ENCODE measurements at regions not wholly inside any gene's neighbourhood (a gene's known extent, or its start where the extent isn't known, plus 50 kb on each side); places are given as distances from the start of the nearest gene placed in this dataset.
A peak's percentile ranks its signal among the peaks of the same experiment; 100 is the strongest.
"Not testable (repeated sequence)": the region's sequence is repeated elsewhere in the genome, so short reads cannot be mapped to it uniquely, and the experiment has no call there.

DNA sequence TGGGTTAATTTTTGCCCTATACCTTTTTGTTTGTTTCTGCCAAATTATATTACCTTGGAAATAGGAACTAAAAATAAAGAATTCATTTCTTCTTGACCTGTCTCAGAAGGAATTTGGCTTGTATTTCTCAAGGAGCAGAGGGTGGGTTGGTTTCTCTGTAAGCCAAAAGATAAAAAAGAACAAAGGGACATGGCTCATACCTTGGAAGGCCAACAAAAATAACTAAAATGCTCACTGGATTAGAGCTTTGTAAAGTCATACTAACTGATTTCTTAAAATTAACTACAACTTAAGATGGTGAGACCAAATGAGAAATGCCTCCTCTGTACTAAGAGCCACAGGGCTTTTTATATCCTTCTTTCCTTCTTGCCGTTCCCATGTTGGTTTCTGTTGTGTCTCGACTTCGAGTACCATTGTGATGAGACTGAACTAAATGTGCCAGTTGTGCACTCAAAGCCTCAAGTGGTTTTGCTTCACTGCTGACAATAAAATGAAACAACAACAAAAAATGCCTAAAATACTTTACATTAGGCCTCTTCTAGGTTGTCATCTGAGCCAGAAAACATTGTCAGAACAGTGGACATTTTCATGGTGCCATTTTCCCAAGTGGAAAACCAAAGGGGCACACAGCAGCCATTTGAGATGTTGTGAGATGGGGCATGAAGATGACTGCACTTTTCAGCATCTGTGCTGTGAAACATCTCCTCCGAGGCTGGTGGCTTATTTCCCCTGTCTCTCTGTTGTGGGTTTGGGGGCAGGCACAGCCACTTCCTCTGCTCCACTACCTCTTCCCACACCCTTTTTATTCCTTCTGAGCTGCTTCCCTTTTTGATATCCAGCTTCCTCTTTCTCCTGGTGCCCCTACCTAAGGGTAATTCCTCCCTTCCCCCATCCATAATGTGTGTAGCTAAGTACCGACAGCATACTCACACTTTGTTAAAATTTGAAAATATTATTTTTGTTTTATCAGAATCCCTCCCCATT lies 51.8 kb upstream of the AGR3 start:
- H3K9me3 Mint-ChIP-seq: no peaks in the 10 kb centered on the region
- H3K4me1 Mint-ChIP-seq: peaks cover 31% of the 10 kb centered on the region
- peak; percentile 54 for ATAC-seq
- H3K27me3 Mint-ChIP-seq: peaks cover 7% of the 10 kb centered on the region
- H3K4me3 Mint-ChIP-seq: peak overlapping the region; percentile 24
- no peak overlapping the region for H3K27ac Mint-ChIP-seq
- no peaks in the 10 kb centered on the region for H3K36me3 Mint-ChIP-seq

- no peak overlapping the region for H3K27ac Mint-ChIP-seq
- no peak for ATAC-seq
- no peaks in the 10 kb centered on the region for H3K9me3 Mint-ChIP-seq
- no peaks in the 10 kb centered on the region for H3K36me3 Mint-ChIP-seq
- H3K27me3 Mint-ChIP-seq: no peaks in the 10 kb centered on the region
- no peak overlapping the region for H3K4me3 Mint-ChIP-seq
- peaks cover 19% of the 10 kb centered on the region for H3K4me1 Mint-ChIP-seq
These were observed 53.0 kb upstream of the AGR3 start for GRCh38 chr7:16934722-16935340.

GRCh38 chr7:16935341-16935735 lies 53.6 kb upstream of the AGR3 start:
- ATAC-seq: no peak
- H3K9me3 Mint-ChIP-seq: no peaks in the 10 kb centered on the region
- peaks cover 14% of the 10 kb centered on the region for H3K4me1 Mint-ChIP-seq
- H3K27me3 Mint-ChIP-seq: no peaks in the 10 kb centered on the region
- H3K4me3 Mint-ChIP-seq: no peak overlapping the region
- no peaks in the 10 kb centered on the region for H3K36me3 Mint-ChIP-seq
- H3K27ac Mint-ChIP-seq: no peak overlapping the region

GRCh38 chr7:16936626-16937422 lies 55.0 kb upstream of the AGR3 start:
- ATAC-seq: no peak
- Mint-ChIP-seq H3K36me3 (no peaks in the 10 kb centered on the region), H3K4me3 (no peak overlapping the region), H3K27ac (no peak overlapping the region), H3K9me3 (no peaks in the 10 kb centered on the region), H3K4me1 (peaks cover 14% of the 10 kb centered on the region), H3K27me3 (no peaks in the 10 kb centered on the region)

GRCh38 chr7:16939161-16939560 lies 57.4 kb upstream of the AGR3 start:
- ATAC-seq: no peak
- H3K27me3 Mint-ChIP-seq: no peaks in the 10 kb centered on the region
- no peaks in the 10 kb centered on the region for H3K9me3 Mint-ChIP-seq
- no peak overlapping the region for H3K4me3 Mint-ChIP-seq
- H3K27ac Mint-ChIP-seq: no peak overlapping the region
- no peaks in the 10 kb centered on the region for H3K36me3 Mint-ChIP-seq
- peaks cover 4% of the 10 kb centered on the region for H3K4me1 Mint-ChIP-seq

- Mint-ChIP-seq H3K27ac (no peak overlapping the region), H3K36me3 (no peaks in the 10 kb centered on the region), H3K4me3 (no peak overlapping the region), H3K9me3 (no peaks in the 10 kb centered on the region), H3K4me1 (no peaks in the 10 kb centered on the region), H3K27me3 (no peaks in the 10 kb centered on the region)
- no peak for ATAC-seq
These were observed 59.0 kb upstream of the AGR3 start for GRCh38 chr7:16940776-16941175.

GRCh38 chr7:16942929-16943509 lies 61.2 kb upstream of the AGR3 start:
- H3K36me3 Mint-ChIP-seq: peaks cover 9% of the 10 kb centered on the region
- peak; percentile 51 for ATAC-seq
- no peak overlapping the region for H3K4me3 Mint-ChIP-seq
- no peak overlapping the region for H3K27ac Mint-ChIP-seq
- H3K9me3 Mint-ChIP-seq: peaks cover 6% of the 10 kb centered on the region
- H3K27me3 Mint-ChIP-seq: no peaks in the 10 kb centered on the region
- H3K4me1 Mint-ChIP-seq: no peaks in the 10 kb centered on the region

- H3K27me3 Mint-ChIP-seq: no peaks in the 10 kb centered on the region
- H3K9me3 Mint-ChIP-seq: peaks cover 16% of the 10 kb centered on the region
- H3K4me1 Mint-ChIP-seq: no peaks in the 10 kb centered on the region
- H3K4me3 Mint-ChIP-seq: no peak overlapping the region
- H3K27ac Mint-ChIP-seq: no peak overlapping the region
- H3K36me3 Mint-ChIP-seq: peaks cover 20% of the 10 kb centered on the region
- ATAC-seq: no peak
These were observed 63.2 kb upstream of the AGR3 start for GRCh38 chr7:16944936-16945335.

GRCh38 chr7:16945372-16945771 lies 63.6 kb upstream of the AGR3 start:
- no peak for ATAC-seq

GRCh38 chr7:16948110-16948509 lies 66.3 kb upstream of the AGR3 start:
- H3K36me3 Mint-ChIP-seq: peaks cover 20% of the 10 kb centered on the region
- peaks cover 16% of the 10 kb centered on the region for H3K9me3 Mint-ChIP-seq
- not testable (repeated sequence) for ATAC-seq, H3K27me3 Mint-ChIP-seq, H3K27ac Mint-ChIP-seq, H3K4me1 Mint-ChIP-seq, H3K4me3 Mint-ChIP-seq

More at GRCh38 chr7:16945372-16945771, 63.6 kb upstream of the AGR3 start:
- no peaks in the 10 kb centered on the region for H3K27me3 Mint-ChIP-seq
- no peak overlapping the region for H3K4me3 Mint-ChIP-seq
- H3K9me3 Mint-ChIP-seq: peaks cover 16% of the 10 kb centered on the region
- no peak overlapping the region for H3K27ac Mint-ChIP-seq
- H3K4me1 Mint-ChIP-seq: no peaks in the 10 kb centered on the region
- peaks cover 20% of the 10 kb centered on the region for H3K36me3 Mint-ChIP-seq

DNA sequence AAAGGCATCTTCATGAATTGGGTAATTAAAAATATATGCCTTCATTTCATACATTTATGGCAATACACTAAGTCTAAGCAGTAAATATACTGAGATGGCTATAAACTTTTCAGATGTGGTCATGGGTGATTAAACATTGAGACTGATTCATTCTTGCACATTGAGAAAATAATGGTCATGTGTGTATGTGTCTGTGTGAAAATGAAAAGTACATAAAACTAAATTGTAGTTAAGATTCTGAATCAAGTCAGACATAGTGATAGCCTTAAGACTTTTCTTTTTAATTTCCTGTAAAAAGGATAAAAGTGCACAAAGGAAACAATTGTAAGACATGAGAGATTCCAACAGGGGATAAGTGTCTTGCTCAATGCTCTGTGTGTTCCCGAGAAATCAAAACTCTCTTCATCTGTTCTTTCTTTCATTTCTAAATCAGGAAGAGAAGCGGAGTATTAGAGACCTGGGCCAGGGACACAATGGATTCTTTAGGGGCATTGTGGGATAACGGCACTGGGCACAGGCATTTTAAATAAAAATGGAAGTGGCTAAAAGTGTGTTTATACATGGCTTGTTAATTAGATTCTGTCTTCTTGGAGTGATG lies 69.8 kb upstream of the AGR3 start:
- H3K27ac Mint-ChIP-seq: no peak overlapping the region
- peaks cover 20% of the 10 kb centered on the region for H3K36me3 Mint-ChIP-seq
- ATAC-seq: no peak
- H3K4me3 Mint-ChIP-seq: no peak overlapping the region
- H3K9me3 Mint-ChIP-seq: peaks cover 16% of the 10 kb centered on the region
- H3K27me3 Mint-ChIP-seq: no peaks in the 10 kb centered on the region
- no peaks in the 10 kb centered on the region for H3K4me1 Mint-ChIP-seq

GRCh38 chr7:16954321-16954720 lies 72.5 kb upstream of the AGR3 start:
- H3K9me3 Mint-ChIP-seq: peaks cover under 1% of the 10 kb centered on the region
- no peaks in the 10 kb centered on the region for H3K27me3 Mint-ChIP-seq
- H3K36me3 Mint-ChIP-seq: no peaks in the 10 kb centered on the region
- no peak overlapping the region for H3K27ac Mint-ChIP-seq
- no peaks in the 10 kb centered on the region for H3K4me1 Mint-ChIP-seq
- ATAC-seq: no peak
- H3K4me3 Mint-ChIP-seq: no peak overlapping the region

- H3K9me3 Mint-ChIP-seq: no peaks in the 10 kb centered on the region
- no peak overlapping the region for H3K27ac Mint-ChIP-seq
- H3K36me3 Mint-ChIP-seq: no peaks in the 10 kb centered on the region
- no peak for ATAC-seq
- H3K27me3 Mint-ChIP-seq: no peaks in the 10 kb centered on the region
- H3K4me3 Mint-ChIP-seq: no peak overlapping the region
- no peaks in the 10 kb centered on the region for H3K4me1 Mint-ChIP-seq
These were observed 76.9 kb upstream of the AGR3 start for GRCh38 chr7:16958724-16959123.

DNA sequence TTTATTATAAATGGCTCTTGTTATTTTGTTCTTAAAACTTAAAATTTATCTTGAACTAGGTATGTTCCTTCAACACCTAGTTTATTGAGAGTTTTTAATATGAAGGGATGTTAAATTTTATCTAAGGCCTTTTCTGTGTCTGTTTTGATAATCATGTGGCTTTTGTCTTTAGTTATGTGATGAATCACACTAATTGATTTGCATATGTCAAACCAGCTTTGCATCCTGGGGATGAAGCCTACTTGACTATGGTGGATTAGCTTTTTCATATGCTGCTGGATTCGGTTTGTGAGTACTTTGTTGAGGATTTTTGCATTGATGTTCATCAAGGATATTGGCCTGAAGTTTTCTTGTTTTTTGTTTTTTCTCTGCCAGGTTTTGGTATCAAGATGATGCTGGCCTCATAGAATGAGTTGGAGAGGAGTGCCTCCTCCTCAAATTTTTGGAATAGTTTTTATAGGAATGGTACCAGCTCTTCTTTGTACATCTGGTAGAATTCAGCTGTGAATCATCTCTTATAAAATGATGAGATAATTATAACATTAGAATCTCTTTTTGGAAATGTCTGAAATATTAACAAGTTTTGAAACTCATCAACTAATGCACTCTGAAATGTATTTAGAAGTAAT lies 78.7 kb upstream of the AGR3 start:
- Mint-ChIP-seq H3K9me3 (no peaks in the 10 kb centered on the region), H3K4me1 (no peaks in the 10 kb centered on the region), H3K4me3 (no peak overlapping the region), H3K36me3 (no peaks in the 10 kb centered on the region), H3K27ac (no peak overlapping the region), H3K27me3 (no peaks in the 10 kb centered on the region)
- no peak for ATAC-seq

Data from stimulated activated memory B cell treated with anti-CD40 and anti-IgM and Interleukin-4, amounts not matched to agents 10 μg/mL and 1 μg/mL and 100 μg/mL, for 72 hours (primary cell).